Trophoblast cell (in vitro differentiated cells and primary cell): ENCODE measurements at regions not wholly inside any gene's neighbourhood (a gene's known extent, or its start where the extent isn't known, plus 50 kb on each side); places are given as distances from the start of the nearest gene placed in this dataset.

Source experiments
- DNase-seq, 2 donors: peaks; one replicate each; pipeline ENCODE4 v3.0.0-alpha.2; 2016
- H2AFZ ChIP-seq: 2 replicates; pipeline ENCODE4 v1.6.1; 2013; ENCODE audit warnings: low read length, moderate library complexity, mild to moderate bottlenecking; ENCODE audit not compliant: insufficient read depth, poor library complexity
- H2AK5ac ChIP-seq: 2 replicates; pipeline ENCODE4 v1.6.1; 2013; ENCODE audit warnings: mild to moderate bottlenecking, low read length
- H2BK120ac ChIP-seq: 2 replicates; pipeline ENCODE4 v1.6.1; 2013; ENCODE audit warnings: low read length, mild to moderate bottlenecking, moderate library complexity; ENCODE audit not compliant: insufficient read depth, poor library complexity
- H2BK12ac ChIP-seq: 2 replicates; pipeline ENCODE4 v1.6.1; 2013; ENCODE audit warnings: mild to moderate bottlenecking, low read length, moderate library complexity
- H2BK5ac ChIP-seq: 2 replicates; pipeline ENCODE4 v1.6.1; 2013; ENCODE audit warnings: low read length, low read depth, moderate library complexity, mild to moderate bottlenecking; ENCODE audit not compliant: poor library complexity
- H3K14ac ChIP-seq: 2 replicates; pipeline ENCODE4 v1.6.1; 2013; ENCODE audit warnings: mild to moderate bottlenecking, low read length
- H3K18ac ChIP-seq: 2 replicates; pipeline ENCODE4 v1.6.1; 2013; ENCODE audit warnings: mild to moderate bottlenecking, low read length
- H3K23ac ChIP-seq: 2 replicates; pipeline ENCODE4 v1.6.1; 2013; ENCODE audit warnings: low read length
- H3K27ac ChIP-seq: 2 replicates; pipeline ENCODE4 v1.5.1; 2013; ENCODE audit warnings: low read depth, mild to moderate bottlenecking, inconsistent platforms, low read length, moderate library complexity
- H3K27me3 ChIP-seq: 2 replicates; pipeline ENCODE4 v1.6.1; 2013; ENCODE audit warnings: inconsistent platforms, mild to moderate bottlenecking, low read length, moderate library complexity; ENCODE audit not compliant: insufficient read depth
- H3K36me3 ChIP-seq, 2 experiments: 1 replicate in 1 of 2; 2 replicates in 1 of 2; pipeline ENCODE4 v1.6.1; 2013; ENCODE audit warnings: low read length in 2 of 2, mild to moderate bottlenecking in 2 of 2, moderate library complexity in 1 of 2; ENCODE audit not compliant: insufficient read depth in 2 of 2, control insufficient read depth in 1 of 2
- H3K4ac ChIP-seq: 2 replicates; pipeline ENCODE4 v1.6.1; 2013; ENCODE audit warnings: low read depth, mild to moderate bottlenecking, low read length, moderate library complexity
- H3K4me1 ChIP-seq, 2 experiments: 1 replicate in 1 of 2; 2 replicates in 1 of 2; pipeline ENCODE4 v1.6.1; 2013; ENCODE audit warnings: low read length in 2 of 2, mild to moderate bottlenecking in 2 of 2, moderate library complexity in 1 of 2; ENCODE audit not compliant: insufficient read depth in 2 of 2, control insufficient read depth in 1 of 2
- H3K4me2 ChIP-seq: 2 replicates; pipeline ENCODE4 v1.6.1; 2013; ENCODE audit warnings: inconsistent platforms, mild to moderate bottlenecking, low read length, moderate library complexity
- H3K4me3 ChIP-seq: 2 replicates; pipeline ENCODE4 v1.5.1; 2013; ENCODE audit warnings: mild to moderate bottlenecking, low read depth, low read length, inconsistent platforms
- H3K79me1 ChIP-seq: one replicate; pipeline ENCODE4 v1.6.1; 2013; ENCODE audit warnings: low read length
- H3K79me2 ChIP-seq: 2 replicates; pipeline ENCODE4 v1.6.1; 2013; ENCODE audit warnings: low read length, mild to moderate bottlenecking; ENCODE audit not compliant: control insufficient read depth, insufficient read depth, poor library complexity
- H3K9ac ChIP-seq: 2 replicates; pipeline ENCODE4 v1.6.1; 2013; ENCODE audit warnings: mild to moderate bottlenecking, low read length
- H3K9me3 ChIP-seq: 2 replicates; pipeline ENCODE4 v1.6.1; 2013; ENCODE audit warnings: low read depth, mild to moderate bottlenecking, control low read depth, inconsistent platforms, low read length; ENCODE audit not compliant: insufficient read depth
- H4K12ac ChIP-seq: 2 replicates; pipeline ENCODE4 v1.6.1; 2013; ENCODE audit warnings: low read depth, mild to moderate bottlenecking, low read length, moderate library complexity
- H4K8ac ChIP-seq: 2 replicates; pipeline ENCODE4 v1.6.1; 2013; ENCODE audit warnings: low read depth, mild to moderate bottlenecking, low read length, moderate library complexity
- H4K91ac ChIP-seq: one replicate; pipeline ENCODE4 v1.6.1; 2013; ENCODE audit warnings: low read depth, mild to moderate bottlenecking, low read length, moderate library complexity
- WGBS: extraction: QIAGEN DNeasy Blood & Tissue Kit; methylation state at CpG from one replicate; pipeline ENCODE4 v1.1.7; 2013; ENCODE audit warnings: missing lambda C conversion rate; ENCODE audit not compliant: insufficient read length, insufficient coverage; ENCODE audit errors: extremely low coverage; 5-methylcytosine and 5-hydroxymethylcytosine counted together

GRCh38 chr7:41581041-41581440 is 121.8 kb downstream of the INHBA start:
- WGBS: no CpG with 5 or more reads among the region's 1 CpG
- Histone ChIP-seq H3K27ac (no peak overlapping the region), H3K4me3 (no peak overlapping the region), H3K23ac (no peak overlapping the region), H3K4ac (no peak overlapping the region), H3K36me3 (no peaks in the 10 kb centered on the region), H3K79me1 (peaks cover 3% of the 10 kb centered on the region), H3K27me3 (no peaks in the 10 kb centered on the region), H3K9me3 (peaks cover 2% of the 10 kb centered on the region), H2BK5ac (no peak overlapping the region), H4K91ac (no peak overlapping the region), H3K4me1 (peaks cover 0 to 2% of the 10 kb centered on the region in 2 experiments), H3K14ac (no peak overlapping the region), H2AK5ac (no peak overlapping the region), H4K12ac (no peak overlapping the region), H3K4me2 (no peak overlapping the region), H4K8ac (no peak overlapping the region), H2BK120ac (no peak overlapping the region), H3K79me2 (no peaks in the 10 kb centered on the region), H3K18ac (no peak overlapping the region), H2AFZ (no peak overlapping the region), H2BK12ac (no peak overlapping the region), H3K9ac (no peak overlapping the region)
- DNase-seq: no peak

- H2AFZ ChIP-seq: no peak overlapping the region
Observed at GRCh38 chr7:41579961-41580935, 122.6 kb downstream of the INHBA start.

GRCh38 chr7:41578700-41579099 is 124.2 kb downstream of the INHBA start:
- no peak overlapping the region for H4K8ac ChIP-seq
- H2BK120ac ChIP-seq: no peak overlapping the region
- H3K9ac ChIP-seq: no peak overlapping the region

More at GRCh38 chr7:41579961-41580935, 122.6 kb downstream of the INHBA start:
- Histone ChIP-seq H4K91ac (no peak overlapping the region), H4K12ac (no peak overlapping the region), H4K8ac (no peak overlapping the region), H3K23ac (no peak overlapping the region), H2AK5ac (no peak overlapping the region), H3K27ac (peak overlapping the region; percentile 25), H3K27me3 (no peaks in the 10 kb centered on the region), H3K9ac (no peak overlapping the region), H3K79me1 (peaks cover 3% of the 10 kb centered on the region), H2BK120ac (no peak overlapping the region), H3K4ac (no peak overlapping the region), H3K4me3 (no peak overlapping the region), H3K9me3 (peaks cover 2% of the 10 kb centered on the region), H3K36me3 (no peaks in the 10 kb centered on the region), H3K14ac (no peak overlapping the region), H2BK12ac (no peak overlapping the region), H3K4me2 (no peak overlapping the region), H3K4me1 (peaks cover 0 to 2% of the 10 kb centered on the region in 2 experiments), H3K79me2 (no peaks in the 10 kb centered on the region), H2BK5ac (no peak overlapping the region), H3K18ac (no peak overlapping the region)
- no CpG with 5 or more reads among the region's 3 CpGs for WGBS
- peak; percentile 27 to 94 for DNase-seq

GRCh38 chr7:41576166-41576565 is 126.7 kb downstream of the INHBA start:
- H3K14ac ChIP-seq: no peak overlapping the region
- H2AFZ ChIP-seq: no peak overlapping the region
- H4K12ac ChIP-seq: no peak overlapping the region
- no peak overlapping the region for H2BK120ac ChIP-seq
- no peaks in the 10 kb centered on the region for H3K9me3 ChIP-seq
- H3K23ac ChIP-seq: no peak overlapping the region
- no peak overlapping the region for H3K4me3 ChIP-seq
- no peak overlapping the region for H3K4me2 ChIP-seq
- peaks cover 2% of the 10 kb centered on the region for H3K79me1 ChIP-seq
- no peak overlapping the region for H4K91ac ChIP-seq
- H2BK5ac ChIP-seq: no peak overlapping the region
- H3K36me3 ChIP-seq: no peaks in the 10 kb centered on the region
- no peak overlapping the region for H2AK5ac ChIP-seq
- no peaks in the 10 kb centered on the region for H3K27me3 ChIP-seq
- H3K4me1 ChIP-seq: peaks cover 0 to 2% of the 10 kb centered on the region in 2 experiments
- no peak overlapping the region for H3K4ac ChIP-seq
- H3K27ac ChIP-seq: no peak overlapping the region
- H3K79me2 ChIP-seq: no peaks in the 10 kb centered on the region
- peak overlapping the region; percentile 17 for H2BK12ac ChIP-seq
- H3K9ac ChIP-seq: no peak overlapping the region
- WGBS: no CpG with 5 or more reads among the region's 3 CpGs
- no peak overlapping the region for H3K18ac ChIP-seq
- peak; percentile 76 to 83 for DNase-seq
- no peak overlapping the region for H4K8ac ChIP-seq

More at GRCh38 chr7:41578700-41579099, 124.2 kb downstream of the INHBA start:
- no peak for DNase-seq
- peaks cover 0 to 2% of the 10 kb centered on the region in 2 experiments for H3K4me1 ChIP-seq
- no peak overlapping the region for H3K27ac ChIP-seq
- no peak overlapping the region for H2AK5ac ChIP-seq
- H2BK5ac ChIP-seq: no peak overlapping the region
- no peak overlapping the region for H4K91ac ChIP-seq
- no peak overlapping the region for H3K18ac ChIP-seq
- no peaks in the 10 kb centered on the region for H3K27me3 ChIP-seq
- H3K4ac ChIP-seq: no peak overlapping the region
- peaks cover 3% of the 10 kb centered on the region for H3K79me1 ChIP-seq
- no peaks in the 10 kb centered on the region for H3K36me3 ChIP-seq
- peak overlapping the region; percentile 59 for H2BK12ac ChIP-seq
- H3K4me3 ChIP-seq: no peak overlapping the region
- no peak overlapping the region for H2AFZ ChIP-seq
- no peak overlapping the region for H3K14ac ChIP-seq
- H3K79me2 ChIP-seq: no peaks in the 10 kb centered on the region
- WGBS: no CpG with 5 or more reads among the region's 1 CpG
- H4K12ac ChIP-seq: no peak overlapping the region
- no peak overlapping the region for H3K4me2 ChIP-seq
- H3K23ac ChIP-seq: no peak overlapping the region
- peaks cover 2% of the 10 kb centered on the region for H3K9me3 ChIP-seq
